ENCODE measurements at regions not wholly inside any gene's neighbourhood (a gene's known extent, or its start where the extent isn't known, plus 50 kb on each side); places are given as distances from the start of the nearest gene placed in this dataset.

GRCh38 chr16:87186876-87187533, 130.2 kb downstream of the C16orf95 start:
- ChIA-PET CTCF (no interaction called here), POLR2A (no interaction called here)

DNA sequence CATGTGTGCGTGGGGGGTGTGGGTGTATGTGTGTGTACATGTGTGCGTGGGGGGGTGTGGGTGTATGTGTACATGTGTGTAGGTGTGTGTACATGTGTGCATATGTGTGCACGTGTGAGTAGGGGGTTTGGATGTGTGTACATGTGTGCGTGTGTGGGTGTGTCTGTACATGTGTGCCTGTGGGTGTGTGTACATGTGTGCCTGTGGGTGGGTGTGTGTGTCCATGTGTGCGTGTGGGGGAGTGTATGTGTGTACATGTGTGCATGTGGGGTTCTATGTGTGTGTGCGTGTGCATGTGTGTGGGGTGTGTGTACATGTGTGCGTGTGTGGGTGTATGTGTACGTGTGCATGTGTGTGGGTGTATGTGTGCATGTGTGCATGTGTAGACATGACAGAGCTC, 129.1 kb downstream of the C16orf95 start:
- ChIA-PET CTCF (no interaction called here), POLR2A (no interaction called here)

- POLR2A ChIA-PET, result no interaction called here
- CTCF ChIA-PET, result no interaction called here
These were observed 127.8 kb downstream of the C16orf95 start for GRCh38 chr16:87189426-87189825.

- ChIA-PET CTCF (no interaction called here), POLR2A (no interaction called here)
These were observed 126.6 kb downstream of the C16orf95 start for GRCh38 chr16:87190288-87191230.

- ChIA-PET CTCF (no interaction called here), POLR2A (no interaction called here)
These were observed 124.6 kb downstream of the C16orf95 start for GRCh38 chr16:87192452-87193073.

GRCh38 chr16:87194172-87194571, 123.0 kb downstream of the C16orf95 start:
- POLR2A ChIA-PET, result no interaction called here
- CTCF ChIA-PET, result no interaction called here

- ChIA-PET CTCF (no interaction called here), POLR2A (no interaction called here)
These were observed 122.0 kb downstream of the C16orf95 start for GRCh38 chr16:87195161-87195560.

DNA sequence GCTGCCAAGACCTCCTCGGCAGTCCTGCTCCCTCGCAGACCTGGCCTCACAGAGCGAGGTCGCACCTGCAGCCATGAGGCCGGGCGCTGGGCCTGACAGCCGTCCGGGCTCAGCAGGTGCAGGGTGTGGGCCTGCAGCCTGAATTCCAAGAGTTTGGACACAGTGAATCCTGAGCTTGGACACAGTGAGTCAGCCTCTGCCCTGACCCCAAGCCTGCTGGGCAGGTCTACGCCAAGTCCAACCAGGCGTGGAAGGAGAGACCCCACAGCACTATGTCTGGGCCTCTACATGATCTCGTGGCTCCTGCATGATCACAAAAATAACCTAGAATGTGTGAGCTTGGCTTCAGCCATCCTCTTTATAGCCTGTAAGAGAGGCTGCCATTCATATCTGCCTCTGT, 121.0 kb downstream of the C16orf95 start:
- ChIA-PET CTCF (no interaction called here), POLR2A (no interaction called here)

- CTCF ChIA-PET, result no interaction called here
- POLR2A ChIA-PET, result no interaction called here
These were observed 120.5 kb downstream of the C16orf95 start for GRCh38 chr16:87196661-87197060.

DNA sequence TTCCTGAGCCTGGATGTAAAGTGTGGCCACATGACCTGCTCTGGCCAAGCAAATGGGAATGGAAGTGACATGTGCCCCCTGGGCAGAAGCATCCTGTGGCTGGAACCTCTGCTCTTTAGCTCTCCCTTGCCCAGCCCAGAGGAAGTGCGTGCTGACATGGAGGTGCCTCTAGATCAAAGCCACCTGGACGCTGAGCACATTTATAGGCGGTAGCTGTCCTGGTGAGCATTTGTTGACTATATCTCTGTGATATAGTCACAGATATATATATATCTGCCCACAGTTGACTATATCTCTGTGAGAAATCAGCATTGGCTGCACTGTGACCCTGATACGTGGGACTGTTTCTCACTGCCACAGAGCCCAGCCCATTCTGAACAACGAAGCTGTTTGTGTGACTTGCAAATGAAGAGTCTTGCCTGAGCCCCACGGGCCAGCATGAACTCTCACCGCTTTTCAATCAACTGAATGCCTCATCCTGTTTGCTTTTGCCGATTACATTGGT, 118.8 kb downstream of the C16orf95 start:
- CTCF ChIA-PET, result interaction anchor here (0.6 kb wide), 1 partner anchor 248 kb away, joined by 3 read pairs; no protein-coding TSS in a partner anchor
- POLR2A ChIA-PET, result no interaction called here

DNA sequence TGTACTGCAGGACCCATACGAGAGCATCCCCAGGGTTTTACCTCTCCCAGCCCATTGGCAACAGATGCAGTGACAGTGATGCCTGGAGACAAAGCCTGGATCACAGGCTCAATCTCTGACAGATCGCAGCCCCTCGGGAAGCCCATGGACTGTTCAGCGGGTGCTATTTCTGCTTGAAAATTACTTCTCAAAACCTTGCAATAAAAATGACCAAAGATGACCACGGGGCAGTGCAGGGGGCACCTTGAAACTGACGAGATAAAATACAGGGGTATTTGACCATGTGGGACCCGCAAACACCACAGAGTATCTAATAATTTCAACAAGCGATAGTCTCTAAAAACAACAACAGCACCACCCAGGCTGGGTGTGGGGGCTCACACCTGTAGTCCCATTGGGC, 118.3 kb downstream of the C16orf95 start:
- ChIA-PET POLR2A (no interaction called here), CTCF (interaction anchor here (0.6 kb wide), 1 partner anchor 248 kb away, joined by 3 read pairs; no protein-coding TSS in a partner anchor)

DNA sequence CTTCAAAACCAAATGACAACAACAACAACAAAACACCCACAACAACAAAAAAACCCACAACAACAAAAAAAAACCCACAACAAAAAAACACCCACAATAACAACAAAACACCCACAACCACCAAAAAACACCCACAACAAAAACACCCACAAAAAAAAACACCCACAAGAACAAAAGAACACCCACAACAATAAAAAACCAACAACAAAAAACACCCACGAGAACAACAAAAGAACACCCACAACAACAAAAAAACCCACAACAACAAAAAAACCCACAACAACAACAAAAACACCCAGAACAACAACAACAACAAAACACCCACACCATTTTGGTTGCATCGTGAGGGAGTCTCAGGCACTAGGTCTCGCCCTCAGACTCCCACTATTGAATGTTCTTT, 117.8 kb downstream of the C16orf95 start:
- CTCF ChIA-PET, result interaction anchor here (0.6 kb wide), 1 partner anchor 637 kb away, joined by 3 read pairs; no protein-coding TSS in a partner anchor
- POLR2A ChIA-PET, result no interaction called here

DNA sequence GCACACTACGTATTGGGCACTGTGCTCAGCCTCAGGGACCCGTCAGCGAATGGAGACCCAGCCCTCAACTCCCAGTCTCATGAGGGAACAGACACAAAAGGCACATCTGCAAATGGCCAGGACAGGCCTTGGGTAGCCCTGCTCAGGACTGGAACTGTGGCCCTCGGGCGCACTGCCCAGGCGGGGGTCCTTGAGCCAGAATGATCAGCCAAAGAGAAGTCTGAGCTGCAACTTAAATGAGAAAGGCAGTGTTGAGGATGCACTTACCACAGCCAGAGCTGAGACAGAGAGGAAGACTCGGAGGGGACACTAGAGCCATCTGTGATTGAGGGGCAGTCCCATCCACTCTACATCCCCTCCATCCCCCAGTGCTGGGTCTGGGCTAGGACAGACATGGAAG, 117.3 kb downstream of the C16orf95 start:
- CTCF ChIA-PET, result interaction anchor here (0.6 kb wide), 1 partner anchor 637 kb away, joined by 3 read pairs; no protein-coding TSS in a partner anchor

DNA sequence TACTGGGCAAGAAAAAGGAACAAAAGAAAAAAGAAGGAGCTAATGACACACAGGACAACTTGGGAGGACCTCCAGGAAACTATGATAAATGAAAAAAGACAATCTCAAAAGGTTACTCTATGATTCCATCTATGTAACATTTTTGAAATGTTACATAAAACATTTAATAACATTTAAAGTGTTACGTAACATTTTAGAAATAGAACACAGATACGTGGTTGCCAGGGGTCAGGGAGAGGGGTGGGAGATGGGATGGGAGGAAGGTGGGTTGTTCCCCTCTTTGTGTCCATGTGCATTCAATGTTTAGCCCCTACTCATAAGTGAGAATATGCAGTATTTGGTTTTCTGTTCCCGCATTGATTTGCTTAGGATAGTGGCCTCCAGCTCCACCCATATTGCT, 116.6 kb downstream of the C16orf95 start:
- CTCF ChIA-PET, result interaction anchor here (0.6 kb wide), 1 partner anchor 144 kb away, joined by 3 read pairs; no protein-coding TSS in a partner anchor

More for the DNA sequence above, 117.3 kb downstream of the C16orf95 start:
- POLR2A ChIA-PET, result no interaction called here

GRCh38 chr16:87201052-87201451, 116.1 kb downstream of the C16orf95 start:
- POLR2A ChIA-PET, result no interaction called here

More for the DNA sequence above, 116.6 kb downstream of the C16orf95 start:
- POLR2A ChIA-PET, result no interaction called here

DNA sequence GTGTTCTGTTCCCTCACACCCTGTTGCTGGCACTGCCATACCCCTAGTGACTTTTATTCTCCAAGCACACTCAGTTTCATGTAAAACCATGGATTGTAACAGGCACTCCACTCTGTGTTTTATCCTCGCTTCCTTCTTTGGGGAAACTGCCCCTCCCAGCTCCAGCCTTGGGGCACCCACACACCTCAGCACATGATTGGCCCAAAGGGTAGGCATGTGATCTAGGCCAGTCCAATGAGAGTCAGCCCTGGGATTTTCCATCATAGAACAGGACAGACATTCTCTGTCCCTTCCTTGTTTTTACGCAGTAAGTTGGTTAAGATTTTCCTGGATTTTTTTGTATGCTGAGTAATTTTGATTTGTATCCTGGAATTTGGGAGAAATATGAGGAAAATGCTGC, 115.4 kb downstream of the C16orf95 start:
- ChIA-PET CTCF (interaction anchor here (0.7 kb wide), 1 partner anchor 176 kb away, joined by 3 read pairs; no protein-coding TSS in a partner anchor), POLR2A (no interaction called here)

More at GRCh38 chr16:87201052-87201451, 116.1 kb downstream of the C16orf95 start:
- CTCF ChIA-PET, result interaction anchor here (0.6 to 0.7 kb wide), 2 partner anchors 145 to 175 kb away, joined by 3 read pairs; no protein-coding TSS in a partner anchor

GRCh38 chr16:87202346-87202745, 114.8 kb downstream of the C16orf95 start:
- CTCF ChIA-PET, result interaction anchor here (0.8 to 1.2 kb wide), 2 partner anchors 57 to 75 kb away, joined by 3 read pairs; no protein-coding TSS in a partner anchor
- POLR2A ChIA-PET, result no interaction called here

DNA sequence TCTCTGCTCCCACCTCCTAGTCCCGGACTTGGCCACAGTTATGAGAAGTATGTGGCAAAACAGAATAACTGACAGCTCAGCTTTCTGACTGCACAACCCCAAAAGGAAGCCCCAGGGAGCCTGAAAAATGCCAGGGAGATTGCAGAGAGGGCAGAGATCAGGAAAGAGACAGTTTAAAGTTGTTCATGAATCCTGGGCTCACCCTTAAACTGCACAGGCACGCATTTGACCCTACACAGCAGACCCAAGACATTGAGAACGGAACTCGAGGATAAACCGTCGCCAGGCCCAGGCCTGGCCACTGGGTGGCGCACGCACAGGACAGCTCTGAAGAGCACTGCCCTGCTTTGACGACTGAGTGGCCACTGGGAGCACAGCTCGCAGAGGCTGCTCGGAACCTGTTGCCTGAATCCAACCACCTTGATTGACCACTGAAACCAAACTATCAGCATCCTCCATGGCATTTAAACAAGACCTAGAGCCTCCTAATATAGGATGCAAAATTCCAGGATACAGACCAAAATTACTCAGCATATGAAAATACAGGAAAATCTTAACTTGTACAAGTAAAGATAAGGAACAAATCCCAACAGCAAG, 114.0 kb downstream of the C16orf95 start:
- POLR2A ChIA-PET, result no interaction called here
- CTCF ChIA-PET, result interaction anchor here (0.6 to 1.2 kb wide), 3 partner anchors 56 to 74 kb away, joined by 3 read pairs; no protein-coding TSS in a partner anchor

- CTCF ChIA-PET, result no interaction called here
- POLR2A ChIA-PET, result no interaction called here
These were observed 110.3 kb downstream of the C16orf95 start for GRCh38 chr16:87206646-87207451.
